ENCODE measurements at regions not wholly inside any gene's neighbourhood (a gene's known extent, or its start where the extent isn't known, plus 50 kb on each side); places are given as distances from the start of the nearest gene placed in this dataset.

DNA sequence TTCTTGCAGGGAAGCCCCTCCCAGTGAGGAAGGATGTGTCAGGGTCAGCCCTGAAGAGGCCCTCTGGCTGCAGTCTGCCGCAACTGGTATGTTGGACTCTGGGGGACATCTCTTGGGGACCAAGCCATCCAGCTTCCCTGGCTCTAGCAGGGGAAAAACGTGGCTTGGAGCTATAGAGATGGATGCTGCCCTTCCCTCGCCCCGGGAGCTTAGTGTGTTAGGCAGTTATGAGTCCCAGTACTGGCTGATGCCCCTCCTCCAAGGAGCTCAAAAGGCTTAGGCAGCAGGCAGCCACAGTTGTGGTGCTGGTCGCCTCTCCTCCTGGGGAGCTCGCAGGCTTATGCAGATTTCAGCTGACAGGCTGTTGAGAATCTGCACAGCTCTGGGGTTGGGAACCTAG is 353.1 kb upstream of the GBE1 start:
- TF ChIP-seq, protein P1, sequence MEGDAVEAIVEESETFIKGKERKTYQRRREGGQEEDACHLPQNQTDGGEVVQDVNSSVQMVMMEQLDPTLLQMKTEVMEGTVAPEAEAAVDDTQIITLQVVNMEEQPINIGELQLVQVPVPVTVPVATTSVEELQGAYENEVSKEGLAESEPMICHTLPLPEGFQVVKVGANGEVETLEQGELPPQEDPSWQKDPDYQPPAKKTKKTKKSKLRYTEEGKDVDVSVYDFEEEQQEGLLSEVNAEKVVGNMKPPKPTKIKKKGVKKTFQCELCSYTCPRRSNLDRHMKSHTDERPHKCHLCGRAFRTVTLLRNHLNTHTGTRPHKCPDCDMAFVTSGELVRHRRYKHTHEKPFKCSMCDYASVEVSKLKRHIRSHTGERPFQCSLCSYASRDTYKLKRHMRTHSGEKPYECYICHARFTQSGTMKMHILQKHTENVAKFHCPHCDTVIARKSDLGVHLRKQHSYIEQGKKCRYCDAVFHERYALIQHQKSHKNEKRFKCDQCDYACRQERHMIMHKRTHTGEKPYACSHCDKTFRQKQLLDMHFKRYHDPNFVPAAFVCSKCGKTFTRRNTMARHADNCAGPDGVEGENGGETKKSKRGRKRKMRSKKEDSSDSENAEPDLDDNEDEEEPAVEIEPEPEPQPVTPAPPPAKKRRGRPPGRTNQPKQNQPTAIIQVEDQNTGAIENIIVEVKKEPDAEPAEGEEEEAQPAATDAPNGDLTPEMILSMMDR (optimal IDR thresholded peaks at IDR 0.05 in 1 of 3, IDR thresholded peaks at IDR 0.05 in 1 of 3, conservative IDR thresholded peaks at IDR 0.05 in 1 of 3; ENCODE audit: extremely low read depth in 1 of 3, insufficient read depth in 2 of 3, low read length in 3 of 3), result no peak
- TF ChIP-seq EZH2 (IDR thresholded peaks at IDR 0.05; ENCODE audit: low read length), result no peak

All from keratinocyte (primary cell).